IPS-18c (cell line): ENCODE measurements at regions not wholly inside any gene's neighbourhood (a gene's known extent, or its start where the extent isn't known, plus 50 kb on each side); places are given as distances from the start of the nearest gene placed in this dataset.
"Not testable (repeated sequence)": the region's sequence is repeated elsewhere in the genome, so short reads cannot be mapped to it uniquely, and the experiment has no call there.

Experiments
- H3K4me3 ChIP-seq: 2 replicates; pipeline ENCODE4 v1.7.0; 2013; ENCODE audit warnings: low read depth, mild to moderate bottlenecking, low read length, moderate library complexity; ENCODE audit not compliant: insufficient read depth
- H3K9me3 ChIP-seq: one replicate; pipeline ENCODE4 v1.6.1; 2013; ENCODE audit warnings: mild to moderate bottlenecking, low read length, moderate library complexity; ENCODE audit not compliant: control insufficient read depth, insufficient read depth

DNA sequence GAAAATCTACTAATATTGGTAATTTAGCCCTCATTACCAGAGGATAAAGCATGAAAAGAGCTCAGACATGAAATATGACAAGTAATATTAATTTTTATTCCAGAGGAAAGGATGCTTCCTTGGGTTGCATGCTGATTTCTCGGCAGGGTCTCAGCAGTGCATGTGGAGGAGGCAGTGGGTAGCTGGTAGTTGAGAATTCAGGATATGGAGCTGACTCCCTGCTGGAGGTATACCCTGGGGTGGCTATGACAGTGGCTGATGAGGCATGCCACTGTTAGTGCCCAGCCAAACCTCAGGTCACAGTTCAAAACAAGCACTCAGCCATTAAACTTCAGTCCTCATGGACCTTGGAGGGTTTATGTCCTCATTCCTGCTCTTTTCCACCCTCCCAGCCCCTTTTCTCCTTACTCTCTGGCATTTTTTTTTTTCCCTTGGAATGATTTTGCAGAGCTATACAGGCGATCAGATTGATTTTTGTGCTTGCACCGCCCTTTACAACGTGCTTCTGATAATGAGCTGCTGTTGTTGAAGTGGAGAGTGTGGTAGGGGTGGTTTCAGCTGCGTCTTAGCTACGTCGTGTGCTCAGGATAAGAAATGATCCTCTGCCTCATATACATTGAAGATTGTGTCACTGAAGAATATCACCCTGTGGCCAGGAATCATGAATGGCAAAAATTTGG, 761.9 kb upstream of the MMS22L start:
- Histone ChIP-seq H3K9me3 (no peaks in the 10 kb centered on the region), H3K4me3 (no peak overlapping the region)

DNA sequence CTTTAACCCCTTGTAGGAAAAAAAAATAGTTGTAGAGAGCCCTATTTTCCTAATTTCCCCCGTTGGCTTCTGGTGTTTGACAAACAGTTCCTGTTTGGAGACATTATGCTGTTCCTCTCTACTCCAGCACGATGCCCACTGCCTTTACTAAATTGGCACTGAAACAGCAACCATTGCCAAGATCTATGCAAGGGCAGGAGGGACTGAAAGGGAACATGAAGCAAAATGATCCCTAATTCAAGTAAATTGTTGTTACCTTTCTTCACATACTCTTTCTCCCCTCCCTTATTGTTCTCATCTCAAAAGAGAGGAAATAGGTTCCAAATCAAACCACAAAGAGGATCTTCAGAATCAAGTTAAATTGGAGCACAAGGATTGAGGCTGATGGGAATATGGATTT, 764.1 kb upstream of the MMS22L start:
- H3K9me3 ChIP-seq = no peaks in the 10 kb centered on the region
- no peak overlapping the region for H3K4me3 ChIP-seq

DNA sequence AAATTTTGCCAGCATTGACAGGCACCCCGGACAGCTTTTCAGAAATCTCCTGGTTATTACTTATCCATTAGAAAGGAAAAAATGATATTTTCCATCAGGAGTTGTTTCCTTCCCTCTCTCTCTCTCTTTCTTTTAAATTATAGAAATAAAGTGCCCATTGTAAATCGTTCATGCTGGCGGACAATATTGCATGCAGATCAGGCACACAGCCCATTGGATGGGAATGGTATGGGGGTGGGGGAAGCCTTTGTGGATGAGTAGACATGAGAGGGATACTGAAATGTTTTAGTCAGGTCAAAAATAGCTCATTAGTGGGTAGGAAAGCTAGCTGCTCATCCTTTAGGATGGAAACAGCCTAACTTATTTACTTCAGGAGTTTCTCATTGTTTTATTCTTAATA, 764.9 kb upstream of the MMS22L start:
- Histone ChIP-seq H3K9me3 (no peaks in the 10 kb centered on the region), H3K4me3 (no peak overlapping the region)

DNA sequence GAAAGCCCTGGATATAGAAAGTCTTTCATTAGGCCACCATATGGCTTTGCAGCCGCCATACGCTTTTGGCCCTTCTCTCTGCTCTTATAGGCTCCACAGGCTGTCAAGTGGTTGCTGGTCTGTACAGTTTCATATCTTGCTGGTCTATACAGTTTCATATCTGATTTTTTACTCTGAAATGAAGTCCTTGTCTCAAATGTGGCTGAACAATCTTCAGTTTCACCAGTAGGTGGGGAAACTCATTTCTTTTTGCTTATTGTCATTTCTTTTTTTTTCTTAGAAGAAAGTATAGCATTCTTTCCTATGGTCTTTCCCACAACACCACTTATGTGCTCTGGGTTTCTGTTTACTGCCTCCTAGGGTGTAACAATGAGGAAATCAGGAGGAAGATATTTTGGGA, 771.4 kb upstream of the MMS22L start:
- H3K4me3 ChIP-seq = no peak overlapping the region
- H3K9me3 ChIP-seq = no peaks in the 10 kb centered on the region

DNA sequence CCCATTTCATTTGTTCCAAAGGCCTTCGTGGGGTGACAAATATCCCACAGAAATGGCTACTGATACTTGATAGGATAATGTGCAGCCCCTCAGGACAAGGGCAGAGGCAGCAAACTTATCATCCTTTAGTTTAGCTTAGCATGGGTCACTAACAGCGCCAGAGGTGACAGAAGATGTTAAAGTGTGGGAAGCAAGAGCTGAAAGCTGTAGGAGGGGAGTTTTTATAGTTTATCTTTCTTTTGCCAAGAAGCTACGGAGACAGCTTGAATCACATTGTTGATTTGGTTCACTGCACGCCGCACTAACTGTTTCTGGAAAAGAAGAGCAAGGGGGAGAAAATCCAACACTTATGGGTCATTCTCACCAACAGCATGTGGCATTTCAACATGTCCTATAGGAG, 773.9 kb upstream of the MMS22L start:
- no peaks in the 10 kb centered on the region for H3K9me3 ChIP-seq
- H3K4me3 ChIP-seq = no peak overlapping the region

DNA sequence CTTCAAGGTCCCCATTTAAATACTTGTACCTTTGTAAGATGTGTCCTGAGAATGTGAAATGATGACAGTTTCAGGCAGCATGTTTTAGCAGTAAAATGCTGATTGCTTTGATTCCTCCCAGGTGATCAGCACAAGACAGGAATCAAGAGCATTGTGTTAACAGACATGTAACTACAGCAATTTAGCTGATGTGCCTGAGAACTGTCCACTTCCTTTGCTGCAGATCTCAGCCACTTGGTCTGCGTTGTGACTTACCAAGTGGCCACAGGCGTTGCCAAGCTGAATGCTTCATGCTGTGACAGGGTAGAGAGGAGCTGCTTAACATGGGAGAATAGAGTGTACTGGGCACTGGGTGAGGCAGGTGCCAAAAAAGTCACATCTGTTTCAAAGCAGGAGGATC, 767.0 kb upstream of the POU3F2 start:
- H3K4me3 ChIP-seq = no peak overlapping the region
- H3K9me3 ChIP-seq = no peaks in the 10 kb centered on the region

DNA sequence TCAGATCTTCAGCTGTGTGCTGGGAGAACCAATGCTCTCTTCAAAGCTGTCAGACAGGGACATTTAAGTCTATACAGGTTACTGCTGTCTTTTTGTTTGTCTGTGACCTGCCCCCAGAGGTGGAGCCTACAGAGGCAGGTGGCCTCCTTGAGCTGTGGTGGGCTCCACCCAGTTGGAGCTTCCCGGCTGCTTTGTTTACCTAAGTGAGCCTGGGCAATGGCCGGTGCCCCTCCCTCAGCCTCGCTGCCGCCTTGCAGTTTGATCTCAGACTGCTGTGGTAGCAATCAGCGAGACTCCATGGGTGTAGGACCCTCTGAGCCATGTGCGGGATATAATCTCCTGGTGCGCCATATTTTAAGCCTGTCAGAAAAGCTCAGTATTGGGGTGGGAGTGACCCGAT, 745.8 kb upstream of the POU3F2 start:
- not testable (repeated sequence) for H3K4me3 ChIP-seq, H3K9me3 ChIP-seq

DNA sequence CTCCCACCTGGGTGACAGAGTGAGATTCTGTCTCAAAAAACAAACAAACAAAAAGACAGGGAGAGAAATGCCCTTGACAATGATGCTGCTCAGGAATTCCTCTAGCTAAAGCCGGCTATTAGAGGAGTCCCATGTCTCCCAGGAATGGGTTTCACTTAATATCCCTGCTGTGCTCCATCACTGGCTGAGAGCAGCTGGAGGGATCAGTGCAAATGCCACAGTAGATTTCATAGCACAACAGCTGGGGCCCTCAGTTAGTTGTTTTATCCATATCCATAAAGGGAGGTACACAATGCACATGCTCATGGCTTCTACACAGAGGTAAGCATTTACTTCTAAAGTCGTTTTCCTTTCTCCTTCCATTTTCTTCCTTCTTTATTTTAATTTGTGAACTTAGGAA, 742.0 kb upstream of the POU3F2 start:
- no peak overlapping the region for H3K4me3 ChIP-seq
- H3K9me3 ChIP-seq = no peaks in the 10 kb centered on the region

DNA sequence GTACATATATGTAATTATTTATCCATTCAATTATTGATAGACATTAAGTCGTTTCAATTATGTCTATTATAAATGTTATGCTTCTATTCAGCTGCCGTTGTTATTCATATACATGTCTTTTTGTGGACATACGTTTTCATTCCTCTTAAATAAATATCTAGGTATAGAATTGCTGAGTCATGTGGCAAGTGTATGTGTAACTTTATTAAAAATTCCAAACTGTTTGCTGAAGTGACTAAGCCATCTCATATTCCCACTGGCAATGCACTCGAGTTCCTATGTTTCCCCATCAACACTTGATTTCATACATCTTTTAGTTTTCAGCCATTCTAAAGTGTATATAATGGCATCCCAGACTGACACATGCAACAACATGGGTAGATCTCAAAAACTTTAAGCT, 739.7 kb upstream of the POU3F2 start:
- Histone ChIP-seq H3K4me3 (no peak overlapping the region), H3K9me3 (no peaks in the 10 kb centered on the region)

DNA sequence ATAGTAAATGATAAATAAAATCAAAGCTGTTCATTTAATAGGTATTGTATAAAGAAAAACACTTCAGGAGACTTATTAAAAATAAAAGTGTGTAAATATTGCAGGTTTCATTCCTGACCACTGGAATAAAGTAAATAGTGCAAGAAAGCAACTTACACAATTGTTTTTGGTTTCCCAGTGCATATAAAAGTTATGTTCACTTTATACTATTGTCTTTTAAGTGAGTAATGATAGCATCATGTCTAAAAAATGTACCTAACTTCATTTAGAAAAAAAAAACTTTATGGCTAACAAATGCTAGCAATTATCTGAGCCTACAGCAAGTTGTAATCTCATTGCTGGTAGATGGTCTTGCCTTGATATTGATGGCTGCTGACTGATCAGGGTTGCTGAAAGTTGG, 726.6 kb upstream of the POU3F2 start:
- Histone ChIP-seq H3K4me3 (no peak overlapping the region), H3K9me3 (no peaks in the 10 kb centered on the region)

DNA sequence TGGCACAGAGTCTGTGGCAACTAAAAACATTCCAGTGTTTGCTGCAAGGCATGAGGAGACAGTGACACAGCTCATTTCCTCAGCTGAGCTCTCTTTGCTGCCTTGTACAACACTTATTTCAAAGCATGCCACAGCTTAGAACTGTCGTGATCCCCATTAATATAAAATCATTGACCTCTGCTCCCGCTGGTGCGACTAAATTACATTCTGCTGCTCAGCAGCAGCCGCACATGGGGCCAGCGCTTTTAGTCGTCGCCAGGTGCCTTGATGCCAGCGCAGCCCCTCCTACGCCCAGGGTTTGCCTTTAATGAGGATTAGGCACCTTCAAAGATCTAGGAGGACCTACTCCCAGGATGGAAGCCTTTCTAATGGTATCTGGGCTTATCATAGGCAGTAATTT, 717.9 kb upstream of the POU3F2 start:
- H3K9me3 ChIP-seq = no peaks in the 10 kb centered on the region
- no peak overlapping the region for H3K4me3 ChIP-seq

DNA sequence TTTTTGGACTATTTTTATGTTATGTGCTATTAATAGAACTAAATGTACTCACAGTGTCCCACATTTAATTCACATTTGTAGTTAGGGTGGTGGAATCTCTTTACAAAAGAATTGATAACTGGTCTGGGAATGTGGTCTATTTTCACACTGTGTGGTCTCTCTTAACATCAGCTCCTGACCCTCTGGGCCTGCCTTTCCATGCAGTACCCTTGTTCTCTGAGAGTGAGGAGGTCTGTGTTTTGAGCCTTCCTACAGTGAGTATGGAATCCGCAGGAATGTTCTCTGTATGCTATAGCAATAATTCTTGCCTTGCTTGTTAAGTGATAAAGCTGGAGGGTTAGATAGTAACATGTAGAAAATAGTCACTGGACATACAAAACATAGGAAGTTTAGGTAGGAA, 717.3 kb upstream of the POU3F2 start:
- H3K9me3 ChIP-seq = no peaks in the 10 kb centered on the region
- no peak overlapping the region for H3K4me3 ChIP-seq

DNA sequence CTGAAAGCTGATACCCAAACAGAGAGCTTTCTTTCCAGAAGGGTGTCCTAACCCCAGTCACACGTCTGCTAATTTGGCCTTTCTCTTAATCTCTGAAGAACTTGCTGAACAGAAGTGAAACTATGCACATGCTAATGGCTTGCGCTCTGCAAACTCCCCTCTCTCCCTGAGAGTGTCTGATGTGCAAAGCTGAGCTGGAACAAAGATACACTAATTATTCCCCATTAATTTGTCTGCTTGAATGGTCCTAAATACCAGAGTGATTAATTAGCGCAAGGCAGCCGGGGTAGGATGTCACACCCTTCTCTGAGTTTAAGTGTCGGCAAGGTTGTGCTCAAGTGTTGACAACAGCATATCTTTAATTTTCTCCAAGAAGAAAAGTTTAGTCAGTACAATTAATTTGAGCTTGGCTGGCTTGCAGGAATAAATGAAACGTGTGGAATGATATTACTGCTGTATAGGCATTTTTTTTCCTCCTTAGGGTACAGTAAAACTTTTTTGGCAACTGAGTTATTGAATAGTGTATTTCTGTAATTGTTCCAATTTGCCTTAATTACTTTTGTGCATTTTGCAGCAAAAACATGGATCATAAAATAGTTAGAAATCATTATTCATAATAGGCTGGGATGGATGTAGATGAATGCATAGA, 715.9 kb upstream of the POU3F2 start:
- Histone ChIP-seq H3K9me3 (no peaks in the 10 kb centered on the region), H3K4me3 (no peak overlapping the region)

DNA sequence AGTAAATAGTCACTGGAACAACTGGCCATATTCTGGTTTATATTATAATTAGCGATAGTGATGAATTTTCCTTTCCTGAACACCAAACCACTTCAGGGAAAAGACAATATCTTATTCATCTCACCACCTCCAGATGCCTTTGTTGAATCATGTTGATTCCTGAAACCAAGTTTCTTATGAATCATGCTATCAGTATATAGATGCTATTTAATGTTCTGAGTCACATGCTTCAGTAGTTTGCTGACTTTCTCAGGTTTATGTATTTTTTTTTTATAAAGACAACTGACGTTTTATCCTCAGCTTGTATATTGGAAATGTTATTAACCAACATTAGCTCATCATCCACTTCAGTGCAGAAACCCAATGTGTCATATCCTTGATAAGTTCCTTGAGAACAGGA, 710.2 kb upstream of the POU3F2 start:
- Histone ChIP-seq H3K4me3 (no peak overlapping the region), H3K9me3 (no peaks in the 10 kb centered on the region)

DNA sequence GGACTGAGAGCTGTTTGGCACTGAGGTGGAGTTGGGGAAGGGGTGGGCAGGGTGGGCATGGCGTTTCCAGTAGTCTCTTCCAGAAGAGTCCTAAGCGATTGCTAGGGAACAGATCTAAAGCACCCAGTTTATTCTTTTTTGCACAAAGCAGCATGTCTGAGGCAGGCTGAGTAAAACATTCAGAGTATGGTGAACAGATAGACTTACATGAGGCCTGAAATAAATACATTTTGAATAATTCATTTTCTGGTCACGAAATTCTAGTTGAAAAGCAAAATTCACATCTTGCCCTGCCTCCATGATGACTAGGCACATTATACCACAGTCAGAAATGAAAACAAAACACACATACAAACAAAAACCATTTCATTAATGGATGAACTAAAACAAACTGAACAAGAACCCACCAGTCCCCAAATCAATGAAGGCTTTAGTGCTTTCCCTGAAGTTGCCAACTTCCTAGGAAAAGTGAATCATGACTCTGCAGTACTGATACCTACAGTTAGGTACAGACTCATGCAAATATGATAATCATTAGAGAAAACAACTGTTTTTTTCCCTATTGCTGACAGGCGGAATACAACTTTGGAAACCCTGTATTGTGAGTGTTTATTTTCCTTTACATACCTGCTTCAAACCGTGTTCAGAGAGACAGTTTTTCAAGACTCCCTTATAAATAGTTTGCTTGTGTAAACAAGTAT, 702.9 kb upstream of the POU3F2 start:
- H3K4me3 ChIP-seq = no peak overlapping the region
- H3K9me3 ChIP-seq = peaks cover 2% of the 10 kb centered on the region

DNA sequence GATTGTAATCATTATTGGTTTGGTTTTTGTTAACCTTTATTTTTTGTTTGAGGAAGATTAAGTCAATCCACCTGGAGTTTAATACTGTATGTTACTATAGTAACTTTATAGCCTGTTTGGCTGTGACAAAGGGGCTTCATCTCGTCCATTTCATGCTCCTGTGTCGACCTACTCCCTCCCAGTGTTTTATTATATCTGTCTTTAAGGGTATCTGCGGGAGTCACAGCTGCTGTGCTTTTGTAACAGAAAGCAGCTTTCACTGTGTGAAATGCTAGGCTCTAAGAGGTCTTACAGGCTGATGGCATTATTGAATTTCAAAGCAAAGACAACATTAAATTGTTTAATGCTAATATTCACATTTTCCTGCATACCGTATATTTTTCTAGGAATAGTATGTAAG, 698.0 kb upstream of the POU3F2 start:
- no peak overlapping the region for H3K4me3 ChIP-seq
- H3K9me3 ChIP-seq = no peaks in the 10 kb centered on the region

DNA sequence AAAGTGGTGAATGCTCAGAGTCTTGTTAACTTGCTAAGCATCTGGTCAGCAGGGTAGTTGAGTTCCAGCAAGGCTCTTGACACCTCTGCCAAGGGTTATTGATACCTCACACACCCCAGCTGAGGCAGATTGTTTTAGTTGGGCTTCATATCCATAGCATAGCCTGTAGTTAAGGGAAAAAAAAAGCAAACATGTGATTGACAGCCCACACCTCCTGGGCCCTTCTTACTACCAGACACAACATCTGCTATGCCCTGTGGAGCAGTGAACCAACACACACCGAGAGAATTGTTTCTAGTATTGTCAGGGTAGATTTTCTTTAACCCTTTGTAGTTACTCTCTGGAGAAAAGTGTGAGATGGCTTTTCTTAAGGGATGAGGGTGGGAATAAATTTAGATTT, 697.0 kb upstream of the POU3F2 start:
- no peak overlapping the region for H3K4me3 ChIP-seq
- H3K9me3 ChIP-seq = no peaks in the 10 kb centered on the region

DNA sequence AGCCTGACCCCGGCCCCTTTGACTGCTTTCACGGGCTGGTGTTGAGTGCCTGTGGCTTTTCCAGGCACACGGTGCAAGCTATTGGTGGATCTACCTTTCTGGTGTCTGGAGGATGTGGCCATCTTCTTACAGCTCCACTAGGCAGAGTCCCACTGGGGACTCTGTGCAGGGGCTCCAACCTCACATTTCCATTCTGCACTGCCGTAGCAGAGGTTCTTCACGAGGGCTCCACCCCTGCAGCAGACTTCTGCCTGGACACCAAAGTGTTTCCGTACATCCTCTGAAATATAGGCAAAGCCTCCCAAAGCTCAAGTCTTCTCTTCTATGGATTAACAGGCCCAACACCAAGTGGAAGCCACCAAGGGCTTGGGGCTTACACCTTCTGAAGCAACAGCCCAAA, 691.5 kb upstream of the POU3F2 start:
- H3K9me3 ChIP-seq = no peaks in the 10 kb centered on the region
- H3K4me3 ChIP-seq = no peak overlapping the region
